Stimulated activated CD8-positive, alpha-beta memory T cell treated with anti-CD3 and anti-CD28 coated beads, Interleukin-2, amount 100 ng/mL, for 1 hour (primary cell): ENCODE measurements at regions not wholly inside any gene's neighbourhood (a gene's known extent, or its start where the extent isn't known, plus 50 kb on each side); places are given as distances from the start of the nearest gene placed in this dataset.
A peak's percentile ranks its signal among the peaks of the same experiment; 100 is the strongest.
"Not testable (repeated sequence)": the region's sequence is repeated elsewhere in the genome, so short reads cannot be mapped to it uniquely, and the experiment has no call there.

Source experiments
- DNase-seq, 2 donors: peaks; one replicate each; pipeline ENCODE4 v3.0.0-alpha.2; 2020; ENCODE audit warnings: low read depth in 2 of 2

DNA sequence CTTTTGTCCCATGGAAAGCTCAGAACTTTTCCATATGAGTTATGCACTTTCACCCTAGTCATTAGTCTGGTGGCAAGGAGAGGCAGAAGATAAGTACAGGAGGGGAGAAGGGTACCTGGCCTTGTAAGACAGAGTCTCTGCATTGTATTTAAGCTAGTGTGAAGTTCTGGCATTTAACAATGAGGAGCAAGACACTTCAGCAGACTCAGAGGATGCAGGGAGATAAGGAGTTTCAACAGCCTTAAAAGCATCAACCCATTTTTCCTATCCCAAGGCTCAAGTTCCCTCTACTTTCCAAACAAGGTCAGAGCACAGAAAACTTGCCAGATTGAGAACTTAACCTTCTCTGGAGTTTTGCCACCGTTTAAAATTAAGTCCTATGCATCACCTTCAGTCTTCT, 348.2 kb upstream of the VRK2 start:
- no peak for DNase-seq

DNA sequence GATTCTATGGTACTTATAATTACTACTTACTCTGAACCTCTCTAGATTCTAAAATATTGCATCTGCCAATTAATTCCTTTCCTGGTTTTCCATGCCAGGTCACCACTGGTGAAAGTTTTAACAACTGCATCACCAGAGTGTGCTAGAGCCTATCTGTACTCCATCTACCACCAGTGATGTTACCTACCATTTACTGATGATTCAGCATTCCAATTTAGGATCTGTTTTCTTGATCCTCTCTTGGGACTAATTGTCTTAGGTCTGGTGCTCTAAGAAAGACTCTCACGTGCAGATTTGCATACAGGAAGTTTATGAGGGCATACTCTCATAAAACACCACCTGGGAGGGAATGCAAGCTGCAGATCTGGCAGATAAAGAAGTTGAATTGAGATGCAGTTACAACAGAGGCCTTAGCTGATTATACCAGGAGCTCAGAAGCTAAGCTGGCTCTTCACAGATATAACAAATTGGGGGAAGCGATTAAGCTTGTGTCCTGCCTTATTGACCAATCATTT, 347.6 kb upstream of the VRK2 start:
- no peak for DNase-seq

- DNase-seq = no peak
Observed at GRCh38 chr2:57701391-57701791, 345.2 kb upstream of the VRK2 start.

GRCh38 chr2:57703407-57703806, 343.2 kb upstream of the VRK2 start:
- no peak for DNase-seq

- not testable (repeated sequence) for DNase-seq
Observed at GRCh38 chr2:57707794-57708193, 338.8 kb upstream of the VRK2 start.

DNA sequence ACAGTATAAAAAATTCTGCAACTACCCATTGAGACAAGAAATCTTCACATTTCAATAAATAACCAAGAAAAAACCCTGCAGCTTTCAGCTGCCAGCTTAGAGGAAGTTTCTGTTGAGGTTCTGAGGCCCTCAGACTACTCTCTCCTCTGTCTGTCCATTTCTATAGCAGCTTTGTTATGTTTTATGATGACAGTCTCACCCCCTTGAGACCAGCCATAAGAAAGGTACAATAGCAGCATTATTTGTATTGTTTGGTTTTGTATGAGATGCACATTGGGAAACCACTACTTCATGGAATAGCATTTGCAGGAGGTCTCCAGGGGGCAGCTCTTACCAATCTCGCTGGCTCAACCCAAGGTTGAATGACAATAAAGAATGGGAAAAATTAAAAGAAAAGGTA, 334.6 kb upstream of the VRK2 start:
- DNase-seq = no peak

DNA sequence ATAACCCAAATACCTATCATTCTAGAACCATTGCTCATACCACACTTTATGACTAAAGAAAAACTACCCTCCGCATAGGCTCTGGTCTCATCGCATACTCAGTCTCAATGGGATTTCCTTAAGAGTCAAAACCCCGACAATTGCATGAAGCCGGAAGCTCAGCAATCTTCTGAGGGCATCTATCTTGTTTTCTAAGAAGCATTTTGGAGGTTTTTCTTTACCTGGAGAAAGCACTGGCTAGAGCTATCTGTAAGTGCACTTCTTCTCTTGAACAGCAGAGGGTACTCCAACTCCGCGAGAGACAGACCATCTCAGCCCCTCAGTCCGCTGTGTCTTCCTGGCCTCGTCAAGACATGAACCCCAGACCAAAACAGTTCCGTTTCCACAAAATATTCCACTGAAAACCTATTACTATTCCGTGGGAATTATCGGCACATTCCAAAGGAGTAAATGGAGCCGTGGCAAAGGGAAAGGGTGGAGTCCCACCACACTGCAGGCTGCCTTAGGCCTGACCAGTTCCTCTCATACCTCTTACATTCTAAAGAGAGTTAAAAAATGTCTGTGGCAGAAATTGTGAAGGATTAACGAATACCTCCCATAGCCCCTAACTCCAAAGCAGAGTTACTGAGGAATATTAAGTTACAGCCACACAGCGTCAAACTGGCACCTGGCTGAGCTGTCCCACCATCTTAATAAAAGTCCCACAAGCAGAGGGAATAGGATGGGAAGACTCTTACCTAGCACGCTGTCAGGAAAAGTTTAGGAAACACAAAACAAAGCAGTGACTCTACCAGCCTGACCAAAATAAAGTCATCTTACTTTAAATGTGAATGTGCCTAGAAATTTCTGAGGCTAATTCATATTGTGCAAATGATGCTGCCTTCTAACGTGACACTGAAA, 325.6 kb upstream of the VRK2 start:
- DNase-seq = no peak

GRCh38 chr2:57725337-57725947, 321.2 kb upstream of the VRK2 start:
- DNase-seq = no peak

DNA sequence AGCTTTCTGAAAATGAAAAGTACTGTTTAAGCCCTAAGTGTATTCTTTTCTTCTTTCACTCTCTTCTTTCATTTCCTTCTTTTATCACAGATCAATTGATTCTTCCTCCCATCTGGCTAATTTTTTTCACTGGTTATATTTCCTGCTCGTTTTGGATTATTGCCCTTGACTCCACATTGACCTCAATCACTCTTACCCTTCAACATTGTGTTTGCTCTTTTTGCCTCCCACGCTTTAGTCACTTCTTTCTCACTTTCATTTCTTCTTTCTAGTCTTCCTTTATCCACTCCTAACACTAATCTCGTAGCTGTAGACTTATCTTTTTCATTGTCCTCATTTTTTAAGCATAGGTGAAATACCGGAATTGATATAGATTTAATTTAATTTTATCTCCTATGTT, 320.3 kb upstream of the VRK2 start:
- no peak for DNase-seq

DNA sequence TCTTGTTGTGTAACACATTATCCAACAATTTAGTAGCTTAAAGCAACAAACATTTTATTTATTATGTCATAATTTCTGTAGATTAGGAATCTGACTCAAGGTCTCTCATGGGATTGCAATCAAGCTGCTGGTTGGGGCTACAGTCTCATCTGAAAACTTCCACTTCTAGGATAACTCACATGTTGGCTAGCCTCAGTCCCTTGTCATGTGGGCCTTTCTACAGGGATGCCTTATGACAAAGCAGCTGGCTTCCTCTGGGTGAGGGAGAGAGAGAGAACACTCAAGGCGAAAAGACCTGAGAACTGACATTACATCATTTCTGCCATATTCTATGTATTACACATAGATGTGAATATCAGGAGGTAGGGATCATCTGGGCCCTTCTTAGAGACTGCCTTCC, 317.9 kb upstream of the VRK2 start:
- no peak for DNase-seq

DNA sequence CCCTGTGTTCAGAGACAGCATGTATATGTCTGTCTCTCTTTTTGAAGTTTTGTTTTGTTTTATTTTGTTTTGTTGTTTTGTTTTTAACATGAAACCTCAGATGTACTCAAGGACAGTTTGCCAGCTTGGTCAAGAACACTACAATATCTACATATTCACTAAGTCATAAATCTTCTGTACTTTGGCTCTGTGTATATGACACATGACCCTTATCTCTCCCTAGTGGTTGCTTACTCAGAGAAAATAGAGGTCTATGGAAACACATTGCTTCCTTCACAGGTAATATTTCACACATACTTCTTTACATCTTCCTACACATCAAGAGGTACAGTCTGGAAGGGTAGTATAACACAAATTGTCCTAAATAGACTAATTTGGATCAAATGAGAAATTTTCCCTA, 312.6 kb upstream of the VRK2 start:
- DNase-seq = no peak

GRCh38 chr2:57740891-57741290, 305.7 kb upstream of the VRK2 start:
- no peak for DNase-seq

DNA sequence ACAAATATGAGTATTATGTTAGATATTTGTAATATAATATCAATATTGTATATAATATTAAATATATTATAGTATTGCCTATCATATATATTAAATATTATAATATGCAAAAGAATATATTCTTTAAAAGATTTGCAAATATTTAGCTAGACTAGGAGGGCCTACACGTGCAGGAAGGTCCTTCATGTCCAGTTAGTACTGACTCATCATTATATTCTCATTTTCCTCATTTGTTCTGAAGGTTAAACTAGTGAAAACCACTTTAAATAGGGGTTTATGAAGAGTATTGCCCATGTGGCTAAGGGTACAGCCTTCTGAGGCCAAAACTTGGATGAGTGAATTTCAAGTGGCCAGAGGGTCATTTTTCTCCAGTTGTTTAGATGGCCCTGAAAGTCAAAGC, 293.0 kb upstream of the VRK2 start:
- no peak for DNase-seq

- no peak for DNase-seq
Observed at GRCh38 chr2:57758686-57759085, 287.9 kb upstream of the VRK2 start.

DNA sequence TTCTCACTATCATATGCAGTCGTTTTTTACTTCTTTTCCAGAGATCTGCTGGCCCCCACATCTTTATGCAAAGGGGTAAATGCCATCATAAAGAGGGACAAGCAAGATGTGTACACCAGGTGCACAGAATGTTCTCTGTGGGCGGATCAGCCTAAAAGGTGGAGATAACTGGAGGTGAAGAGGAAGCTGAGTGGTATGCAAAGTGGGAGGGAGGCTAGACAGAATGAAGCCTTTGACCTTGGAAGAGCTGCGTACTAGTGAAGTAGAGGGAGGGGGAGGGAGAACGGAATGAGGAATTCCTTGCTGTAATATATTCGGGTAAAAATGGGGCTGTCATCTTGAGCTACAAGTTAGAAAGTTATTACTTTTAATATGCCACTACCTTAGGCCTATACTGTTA, 287.5 kb upstream of the VRK2 start:
- no peak for DNase-seq

DNA sequence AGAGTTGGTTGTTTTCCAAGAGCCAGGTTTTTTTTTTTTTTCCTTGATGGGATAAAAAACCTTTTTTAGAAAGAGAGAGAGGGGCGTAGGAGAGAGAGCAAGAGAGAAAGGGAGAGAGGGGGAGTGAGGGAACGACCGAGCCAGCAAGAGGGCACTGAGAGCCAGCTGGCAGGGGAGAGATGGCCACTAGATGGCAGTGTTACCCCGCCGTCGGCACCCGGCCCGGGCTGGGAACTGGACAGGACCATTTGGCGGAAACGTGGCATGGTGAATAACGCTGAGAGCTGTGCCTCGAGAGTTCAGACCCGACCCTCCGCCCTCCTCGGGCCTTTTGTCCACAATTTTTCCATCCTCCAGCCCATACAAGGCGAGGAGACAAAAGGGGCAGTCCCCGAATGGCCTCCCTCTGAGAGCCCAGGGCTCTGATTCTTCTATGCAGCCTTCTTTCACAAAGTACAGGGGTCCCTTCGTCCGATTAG, 286.7 kb upstream of the VRK2 start:
- peak; percentile 48 to 50 for DNase-seq

DNA sequence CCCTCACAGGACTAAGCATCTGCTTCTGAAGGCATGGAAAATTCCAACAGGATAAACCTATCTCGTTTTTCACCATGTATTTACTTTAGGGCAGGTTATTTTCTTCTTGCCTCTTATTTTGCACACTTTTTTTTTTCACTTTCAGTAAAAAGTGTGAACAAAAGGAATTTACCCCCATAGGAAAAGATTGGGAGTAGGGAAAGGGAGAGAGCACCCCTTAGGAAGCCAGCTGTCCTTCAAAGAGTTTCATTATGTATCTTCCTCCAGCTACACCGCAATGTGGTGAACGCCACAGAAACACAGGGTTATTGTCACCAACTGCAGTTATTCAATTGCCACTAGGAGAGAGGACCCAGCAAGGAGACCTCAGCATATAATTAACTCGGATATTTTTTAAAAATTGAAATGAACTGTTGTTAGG, 286.2 kb upstream of the VRK2 start:
- DNase-seq = no peak

DNA sequence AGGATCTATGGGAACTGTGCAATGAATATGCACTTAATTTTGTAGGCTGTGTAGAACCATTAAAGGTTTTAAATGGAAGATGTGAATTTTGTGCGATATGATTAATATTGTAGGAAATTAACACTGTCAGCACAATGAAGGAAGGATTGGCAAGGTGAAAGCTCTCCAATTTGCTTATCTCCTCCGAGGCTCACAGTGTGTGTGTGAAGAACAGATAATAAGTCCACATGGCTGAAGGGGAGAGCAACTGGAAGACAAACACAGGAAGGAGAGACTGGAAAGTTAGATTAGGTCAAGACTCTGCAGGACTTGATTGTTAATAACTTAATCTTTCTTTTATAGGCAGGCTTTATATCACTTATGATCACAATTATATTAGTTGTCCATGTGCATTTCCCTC, 269.7 kb upstream of the VRK2 start:
- no peak for DNase-seq

GRCh38 chr2:57782587-57782986, 264.0 kb upstream of the VRK2 start:
- no peak for DNase-seq

GRCh38 chr2:57793310-57793709, 253.3 kb upstream of the VRK2 start:
- no peak for DNase-seq

DNA sequence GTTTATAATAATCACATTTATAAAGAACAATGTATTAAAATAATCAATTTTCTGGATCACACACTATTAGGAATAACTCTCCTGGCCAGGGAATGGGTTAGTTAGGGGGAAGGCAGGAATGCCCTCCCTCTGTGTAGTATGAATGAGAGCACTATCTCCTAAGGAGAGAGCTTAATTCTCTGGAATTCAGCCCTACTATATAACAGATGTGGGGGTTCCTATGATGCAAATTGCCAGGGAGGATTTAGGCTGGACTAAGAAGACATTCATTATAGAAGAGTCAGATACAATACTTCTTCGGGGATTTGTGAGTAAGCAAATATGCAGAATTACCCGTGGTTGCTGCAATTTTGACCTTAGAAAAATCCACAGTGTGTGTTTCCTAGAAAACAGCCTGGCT, 250.1 kb upstream of the VRK2 start:
- DNase-seq = no peak

- DNase-seq = no peak
Observed at GRCh38 chr2:57798346-57798745, 248.3 kb upstream of the VRK2 start.

- no peak for DNase-seq
Observed at GRCh38 chr2:57802243-57802642, 244.4 kb upstream of the VRK2 start.
